ENCODE measurements at regions not wholly inside any gene's neighbourhood (a gene's known extent, or its start where the extent isn't known, plus 50 kb on each side); places are given as distances from the start of the nearest gene placed in this dataset.

GRCh38 chr2:106584304-106584954 lies 97.3 kb downstream of the CD8B2 start:
- TF ChIP-seq TAF1 (IDR thresholded peaks at IDR 0.05; ENCODE audit: low read depth, low read length) = no peak
- no peak for TF ChIP-seq POLR2AphosphoS5 (IDR thresholded peaks at IDR 0.05; ENCODE audit: low read depth, low read length)
- TF ChIP-seq POLR2A (IDR thresholded peaks at IDR 0.05; ENCODE audit: low read depth, low read length) = no peak
